Fibroblast of lung (primary cell): ENCODE measurements at regions not wholly inside any gene's neighbourhood (a gene's known extent, or its start where the extent isn't known, plus 50 kb on each side); places are given as distances from the start of the nearest gene placed in this dataset.

Experiments used
- EZH2 ChIP-seq: IDR thresholded peaks from 2 replicates; pipeline ENCODE4 v1.5.1; 2012; ENCODE audit warnings: low read length, control low read depth, mild to moderate bottlenecking; ENCODE audit errors: missing control alignments
- TF ChIP-seq, protein P1 (sequence below), 2 donors: IDR thresholded peaks in 1 of 2; conservative IDR thresholded peaks in 1 of 2; 1 replicate in 1 of 2; 2 replicates in 1 of 2; pipeline ENCODE4 v1.5.1; 2011 to 2012; ENCODE audit warnings: low read length in 2 of 2, control low read depth in 1 of 2, inconsistent platforms in 1 of 2, low read depth in 1 of 2, mild to moderate bottlenecking in 1 of 2

DNA sequence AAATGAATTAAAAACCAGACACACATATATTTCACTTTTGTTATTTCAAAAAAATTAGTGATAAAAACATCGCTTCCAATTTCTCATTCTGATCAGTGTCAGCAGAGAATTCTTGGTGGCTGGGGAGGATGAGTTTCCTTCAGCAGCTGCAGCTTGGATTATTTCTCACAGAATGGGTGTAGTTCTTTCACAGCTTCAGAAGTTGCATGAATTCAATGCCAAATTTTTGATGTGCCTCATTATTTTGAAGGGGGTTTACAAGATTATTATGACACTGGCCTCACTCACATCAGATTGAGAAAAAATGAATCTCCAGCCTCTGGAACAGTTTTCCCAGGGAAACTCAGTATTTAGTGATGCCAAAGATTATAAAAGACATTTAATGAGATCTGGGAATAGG lies 184.9 kb upstream of the WDFY3 start:
- TF ChIP-seq, protein P1, sequence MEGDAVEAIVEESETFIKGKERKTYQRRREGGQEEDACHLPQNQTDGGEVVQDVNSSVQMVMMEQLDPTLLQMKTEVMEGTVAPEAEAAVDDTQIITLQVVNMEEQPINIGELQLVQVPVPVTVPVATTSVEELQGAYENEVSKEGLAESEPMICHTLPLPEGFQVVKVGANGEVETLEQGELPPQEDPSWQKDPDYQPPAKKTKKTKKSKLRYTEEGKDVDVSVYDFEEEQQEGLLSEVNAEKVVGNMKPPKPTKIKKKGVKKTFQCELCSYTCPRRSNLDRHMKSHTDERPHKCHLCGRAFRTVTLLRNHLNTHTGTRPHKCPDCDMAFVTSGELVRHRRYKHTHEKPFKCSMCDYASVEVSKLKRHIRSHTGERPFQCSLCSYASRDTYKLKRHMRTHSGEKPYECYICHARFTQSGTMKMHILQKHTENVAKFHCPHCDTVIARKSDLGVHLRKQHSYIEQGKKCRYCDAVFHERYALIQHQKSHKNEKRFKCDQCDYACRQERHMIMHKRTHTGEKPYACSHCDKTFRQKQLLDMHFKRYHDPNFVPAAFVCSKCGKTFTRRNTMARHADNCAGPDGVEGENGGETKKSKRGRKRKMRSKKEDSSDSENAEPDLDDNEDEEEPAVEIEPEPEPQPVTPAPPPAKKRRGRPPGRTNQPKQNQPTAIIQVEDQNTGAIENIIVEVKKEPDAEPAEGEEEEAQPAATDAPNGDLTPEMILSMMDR (conservative IDR thresholded peaks at IDR 0.05 in 1 of 2, IDR thresholded peaks at IDR 0.05 in 1 of 2; ENCODE audit: low read depth in 1 of 2, low read length in 2 of 2): no peak
- TF ChIP-seq EZH2: no peak
